ENCODE measurements at regions not wholly inside any gene's neighbourhood (a gene's known extent, or its start where the extent isn't known, plus 50 kb on each side); places are given as distances from the start of the nearest gene placed in this dataset.

GRCh38 chr2:21288299-21288698 lies 164.5 kb downstream of the TDRD15 start:
- H3K4me2 ChIP-seq (ENCODE audit: low read length): no peak overlapping the region
- H4K20me1 ChIP-seq (ENCODE audit: control insufficient read depth, insufficient read depth, low read depth, low read length): no peaks in the 10 kb centered on the region
- no peaks in the 10 kb centered on the region for H3K36me3 ChIP-seq (ENCODE audit: control insufficient read depth, low read length)
- H3K27me3 ChIP-seq (ENCODE audit: control insufficient read depth, low read length): no peaks in the 10 kb centered on the region
- H3K4me3 ChIP-seq (ENCODE audit: low read length): no peak overlapping the region
- no peaks in the 10 kb centered on the region for H3K9me2 ChIP-seq (replicated peaks; ENCODE audit: control insufficient read depth, low read length)
- TF ChIP-seq CTCF (IDR thresholded peaks at IDR 0.05; ENCODE audit: low read depth, low read length, poor library complexity, severe bottlenecking) (no peak), EZH2phosphoT487 (IDR thresholded peaks at IDR 0.05; ENCODE audit: borderline replicate concordance, low read length) (no peak)
- H3K79me2 ChIP-seq (ENCODE audit: control insufficient read depth, low read length): no peaks in the 10 kb centered on the region
- no peaks in the 10 kb centered on the region for H3F3A ChIP-seq (ENCODE audit: control insufficient read depth, insufficient read depth)
- H3K27ac ChIP-seq (ENCODE audit: low read depth, low read length): no peak overlapping the region
- H3K9me3 ChIP-seq (ENCODE audit: control insufficient read depth, insufficient read depth, low read length): no peaks in the 10 kb centered on the region
- H3K4me1 ChIP-seq (ENCODE audit: control insufficient read depth, low read length): no peaks in the 10 kb centered on the region

GRCh38 chr2:21288739-21289520 lies 165.2 kb downstream of the TDRD15 start:
- no peaks in the 10 kb centered on the region for H3K79me2 ChIP-seq (ENCODE audit: control insufficient read depth, low read length)
- no peaks in the 10 kb centered on the region for H3F3A ChIP-seq (ENCODE audit: control insufficient read depth, insufficient read depth)
- H3K4me2 ChIP-seq (ENCODE audit: low read length): no peak overlapping the region
- no peaks in the 10 kb centered on the region for H3K9me3 ChIP-seq (ENCODE audit: control insufficient read depth, insufficient read depth, low read length)
- no peaks in the 10 kb centered on the region for H3K9me2 ChIP-seq (replicated peaks; ENCODE audit: control insufficient read depth, low read length)
- H3K4me3 ChIP-seq (ENCODE audit: low read length): no peak overlapping the region
- no peak overlapping the region for H3K27ac ChIP-seq (ENCODE audit: low read depth, low read length)
- H3K27me3 ChIP-seq (ENCODE audit: control insufficient read depth, low read length): no peaks in the 10 kb centered on the region
- no peaks in the 10 kb centered on the region for H3K36me3 ChIP-seq (ENCODE audit: control insufficient read depth, low read length)
- H3K4me1 ChIP-seq (ENCODE audit: control insufficient read depth, low read length): no peaks in the 10 kb centered on the region
- TF ChIP-seq CTCF (IDR thresholded peaks at IDR 0.05; ENCODE audit: low read depth, low read length, poor library complexity, severe bottlenecking): no peak
- TF ChIP-seq EZH2phosphoT487 (IDR thresholded peaks at IDR 0.05; ENCODE audit: borderline replicate concordance, low read length): no peak
- H4K20me1 ChIP-seq (ENCODE audit: control insufficient read depth, insufficient read depth, low read depth, low read length): no peaks in the 10 kb centered on the region

- no peak overlapping the region for H3K4me3 ChIP-seq (ENCODE audit: low read length)
- H3K4me1 ChIP-seq (ENCODE audit: control insufficient read depth, low read length): no peaks in the 10 kb centered on the region
- no peak overlapping the region for H3K4me2 ChIP-seq (ENCODE audit: low read length)
- no peaks in the 10 kb centered on the region for H3K27me3 ChIP-seq (ENCODE audit: control insufficient read depth, low read length)
- H3K36me3 ChIP-seq (ENCODE audit: control insufficient read depth, low read length): no peaks in the 10 kb centered on the region
- H4K20me1 ChIP-seq (ENCODE audit: control insufficient read depth, insufficient read depth, low read depth, low read length): no peaks in the 10 kb centered on the region
- H3K9me2 ChIP-seq (replicated peaks; ENCODE audit: control insufficient read depth, low read length): no peaks in the 10 kb centered on the region
- no peak overlapping the region for H3K27ac ChIP-seq (ENCODE audit: low read depth, low read length)
- H3F3A ChIP-seq (ENCODE audit: control insufficient read depth, insufficient read depth): no peaks in the 10 kb centered on the region
- no peaks in the 10 kb centered on the region for H3K79me2 ChIP-seq (ENCODE audit: control insufficient read depth, low read length)
- H3K9me3 ChIP-seq (ENCODE audit: control insufficient read depth, insufficient read depth, low read length): no peaks in the 10 kb centered on the region
- TF ChIP-seq CTCF (IDR thresholded peaks at IDR 0.05; ENCODE audit: low read depth, low read length, poor library complexity, severe bottlenecking) (no peak), EZH2phosphoT487 (IDR thresholded peaks at IDR 0.05; ENCODE audit: borderline replicate concordance, low read length) (no peak)
Observed at GRCh38 chr2:21289551-21289950, 165.8 kb downstream of the TDRD15 start.
